Nucleus accumbens (tissue), 56 donors: ENCODE measurements at regions not wholly inside any gene's neighbourhood (a gene's known extent, or its start where the extent isn't known, plus 50 kb on each side); places are given as distances from the start of the nearest gene placed in this dataset.
"Not testable (repeated sequence)": the region's sequence is repeated elsewhere in the genome, so short reads cannot be mapped to it uniquely, and the experiment has no call there.

Experiments used
- DNase-seq, 56 donors: peaks; one replicate each; lab custom pipeline; 2025; lab: John Stamatoyannopoulos, UW

DNA sequence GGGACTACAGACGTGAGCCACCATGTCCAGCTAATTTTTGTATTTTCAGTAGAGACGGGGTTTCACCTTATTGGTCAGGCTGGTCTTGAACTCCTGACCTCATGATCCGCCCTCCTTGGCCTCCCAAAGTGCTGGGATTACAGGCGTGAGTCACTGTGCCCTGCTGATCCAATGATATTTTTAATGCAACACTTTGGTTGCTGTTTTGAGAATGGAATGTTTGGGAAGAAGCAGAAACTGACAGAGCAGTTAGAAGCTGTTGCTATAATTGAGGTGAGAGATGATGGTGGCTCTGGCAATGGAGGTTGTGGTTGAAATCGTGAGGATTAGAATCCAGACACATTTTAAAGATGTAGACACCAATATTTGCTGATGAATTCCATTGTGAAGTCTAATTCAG, 1209.9 kb upstream of the GOT2 start:
- DNase-seq, result not testable (repeated sequence)

DNA sequence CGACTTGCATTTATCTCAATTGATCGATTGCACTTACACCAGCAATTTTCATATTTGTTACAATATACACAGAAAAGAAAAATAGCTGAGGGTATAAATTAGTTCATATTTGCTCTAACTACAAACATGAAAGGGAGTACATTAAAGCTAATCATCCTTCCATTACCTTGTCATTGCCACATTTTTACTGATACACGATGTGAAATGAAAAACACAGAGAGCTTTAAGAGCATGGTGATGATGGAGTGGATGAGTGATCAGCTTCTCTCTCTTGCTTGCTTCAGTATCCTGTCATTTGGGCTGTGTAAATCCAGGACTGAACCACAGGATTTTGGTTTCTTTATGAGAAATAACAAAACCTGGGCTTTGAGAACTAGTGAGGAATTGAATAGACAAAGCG, 1207.5 kb upstream of the GOT2 start:
- no peak for DNase-seq

DNA sequence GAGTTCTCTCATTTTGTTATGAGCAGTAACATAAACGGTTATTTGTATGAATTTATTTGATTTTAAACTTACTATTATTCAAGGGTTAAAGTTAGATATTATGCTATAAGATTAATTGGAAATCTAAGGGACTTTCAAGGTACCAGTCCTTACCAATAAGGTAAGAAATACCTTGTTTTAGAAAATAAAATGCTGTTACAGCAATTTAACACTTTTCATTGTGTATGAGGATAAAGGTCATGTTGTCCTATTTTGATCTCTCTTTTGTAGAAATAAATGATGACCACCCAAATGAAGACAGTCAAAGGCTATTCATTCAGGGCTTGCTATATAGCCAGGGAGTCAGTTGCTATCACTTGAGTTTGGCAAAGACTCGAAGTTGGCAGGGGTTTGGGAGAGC, 1185.9 kb upstream of the GOT2 start:
- no peak for DNase-seq

DNA sequence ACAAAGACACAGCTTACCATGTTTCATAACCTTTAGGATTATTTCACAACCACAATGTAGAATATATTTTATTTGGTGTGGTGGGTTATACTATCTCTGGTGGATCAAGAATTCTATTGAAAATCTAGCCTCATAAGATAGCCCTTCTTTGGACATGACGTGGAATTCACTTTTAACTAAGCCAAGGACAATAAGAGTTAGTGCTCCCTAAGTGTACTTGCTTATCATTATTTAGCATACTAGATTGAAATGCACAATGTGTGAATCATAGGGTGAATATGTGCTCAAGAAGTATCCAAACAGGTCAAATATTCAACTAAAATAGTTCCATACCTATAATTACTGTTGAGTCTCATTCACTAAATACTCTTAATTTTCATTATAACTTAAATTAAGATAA, 1179.5 kb upstream of the GOT2 start:
- DNase-seq, result no peak

DNA sequence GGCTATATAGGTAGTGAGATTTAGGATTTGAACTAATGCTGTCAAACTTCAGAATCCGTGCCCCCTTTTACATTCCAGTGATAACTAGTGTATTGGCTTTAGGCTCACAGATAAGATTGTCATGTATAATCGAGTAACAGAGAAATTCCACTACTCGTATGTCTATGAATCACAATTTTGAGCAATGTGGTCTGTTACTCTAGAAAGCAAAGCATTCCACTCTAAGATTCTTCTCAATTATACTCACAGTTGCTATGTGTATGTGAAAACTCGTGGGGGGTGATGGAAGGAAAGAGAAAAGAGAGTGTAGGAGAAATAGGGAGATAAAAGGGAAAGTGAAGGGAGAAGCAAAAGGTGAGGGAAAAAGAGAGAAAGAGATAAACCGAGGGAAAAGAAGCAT, 1175.1 kb upstream of the GOT2 start:
- no peak for DNase-seq

DNA sequence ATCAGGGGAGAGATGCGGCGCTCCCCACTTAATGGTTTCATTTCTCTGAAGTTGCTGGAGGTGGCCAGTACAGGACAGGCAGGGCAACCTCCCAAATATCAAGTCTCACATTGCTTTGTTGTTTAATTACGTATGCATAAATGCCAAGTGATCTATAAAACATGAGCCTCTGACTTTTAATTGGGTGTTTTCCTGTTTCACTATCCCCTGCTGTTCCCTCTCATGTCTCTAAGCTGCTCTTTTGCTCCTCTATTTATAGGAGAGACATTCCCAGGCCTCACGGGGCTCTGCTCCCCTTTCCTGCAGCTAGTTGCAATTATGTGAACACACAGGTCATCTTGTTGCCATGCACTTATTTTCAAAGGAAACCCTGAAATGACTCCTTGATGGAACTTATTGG, 1173.5 kb upstream of the GOT2 start:
- no peak for DNase-seq

DNA sequence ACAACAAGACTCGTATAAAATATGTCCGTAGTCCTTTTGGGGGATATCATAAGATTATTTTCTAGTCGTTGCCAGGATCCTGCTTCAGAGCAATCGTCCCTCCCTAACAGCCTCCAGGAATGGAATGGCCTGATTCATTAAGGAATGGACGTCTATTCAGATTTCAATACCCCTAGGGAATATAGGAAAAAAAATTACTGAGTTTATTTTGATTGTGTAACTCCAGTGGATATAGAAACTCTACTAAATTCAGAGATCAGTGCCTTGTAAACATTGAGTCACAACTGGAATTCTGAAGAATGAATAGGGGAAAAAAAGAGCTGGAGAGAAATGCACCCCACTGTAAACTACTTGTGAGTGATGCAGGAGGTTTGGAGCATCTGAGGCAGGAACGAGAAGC, 1171.5 kb upstream of the GOT2 start:
- DNase-seq, result no peak

DNA sequence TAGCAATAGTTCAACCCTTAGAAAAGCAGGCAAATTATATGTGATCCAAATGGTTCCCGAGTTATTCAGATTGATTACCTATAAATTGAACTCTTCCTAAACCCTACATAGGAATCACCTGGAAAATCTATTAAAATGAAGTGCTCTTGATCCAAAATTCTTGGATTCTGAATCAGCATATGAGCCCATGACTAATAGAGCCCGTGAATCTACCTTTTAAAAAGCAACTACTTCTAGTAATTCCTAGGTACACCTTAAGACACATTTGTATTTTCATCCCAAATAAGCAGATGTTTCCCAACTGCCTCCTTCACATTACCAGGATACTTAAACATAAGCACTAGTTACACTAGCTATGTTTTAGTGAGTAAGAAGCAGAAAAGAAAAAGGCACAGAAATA, 1171.0 kb upstream of the GOT2 start:
- no peak for DNase-seq

DNA sequence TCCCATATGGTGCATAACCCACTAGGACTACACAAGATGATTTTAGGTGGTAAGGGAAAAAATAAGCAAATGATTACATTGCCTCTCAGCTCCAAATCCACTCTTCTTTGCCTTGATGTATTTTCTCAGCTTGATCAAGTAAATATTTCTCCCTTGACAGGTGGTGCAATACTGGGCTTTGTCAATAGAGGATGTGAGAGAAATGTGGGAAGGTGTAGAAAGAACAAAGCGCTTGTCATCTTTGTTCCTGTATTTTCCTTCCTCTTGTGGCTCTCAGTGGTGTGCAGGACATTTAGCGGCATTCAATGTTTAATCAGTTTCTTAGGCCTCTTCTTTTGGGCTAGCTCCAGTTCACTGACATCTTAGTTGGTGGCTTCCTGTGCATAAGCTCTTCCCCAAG, 1165.8 kb upstream of the GOT2 start:
- DNase-seq, result no peak

DNA sequence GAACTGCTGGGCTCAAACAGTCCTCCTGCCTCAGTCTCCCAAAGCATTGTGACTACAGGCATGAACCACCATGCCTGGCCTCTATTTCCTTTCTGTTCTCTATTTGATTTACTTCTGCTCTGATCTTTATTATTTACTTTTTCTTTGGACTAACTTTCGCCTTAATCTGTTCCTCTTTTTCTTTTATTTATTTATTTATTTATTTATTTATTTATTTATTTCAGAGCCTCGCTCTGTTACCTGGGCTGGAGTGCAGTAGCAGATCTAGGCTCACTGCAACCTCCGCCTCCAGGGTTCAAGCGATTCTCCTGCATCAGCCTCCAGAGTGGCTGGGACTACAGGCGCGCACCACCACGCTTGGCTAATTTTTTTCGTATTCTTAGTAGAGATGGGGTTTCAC, 1158.3 kb upstream of the GOT2 start:
- DNase-seq, result no peak

DNA sequence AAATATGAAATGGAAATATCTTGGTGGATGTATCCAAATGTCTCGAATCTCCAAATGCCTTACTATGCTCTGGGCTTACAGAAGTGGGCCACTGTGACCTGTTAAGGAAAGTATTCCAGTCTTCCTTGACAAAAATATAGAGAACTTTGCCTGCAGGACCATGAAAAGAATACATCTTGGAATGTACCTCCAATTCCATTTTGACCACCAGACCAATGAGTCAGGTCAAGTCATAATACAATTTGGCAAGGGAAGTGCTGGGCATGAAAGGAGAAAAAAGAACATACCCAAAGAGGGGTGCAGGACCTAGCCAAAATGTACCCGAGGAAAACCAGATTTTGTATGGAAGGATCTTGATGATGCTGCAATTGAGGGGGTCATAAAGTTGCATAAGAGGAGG, 1153.7 kb upstream of the GOT2 start:
- no peak for DNase-seq

DNA sequence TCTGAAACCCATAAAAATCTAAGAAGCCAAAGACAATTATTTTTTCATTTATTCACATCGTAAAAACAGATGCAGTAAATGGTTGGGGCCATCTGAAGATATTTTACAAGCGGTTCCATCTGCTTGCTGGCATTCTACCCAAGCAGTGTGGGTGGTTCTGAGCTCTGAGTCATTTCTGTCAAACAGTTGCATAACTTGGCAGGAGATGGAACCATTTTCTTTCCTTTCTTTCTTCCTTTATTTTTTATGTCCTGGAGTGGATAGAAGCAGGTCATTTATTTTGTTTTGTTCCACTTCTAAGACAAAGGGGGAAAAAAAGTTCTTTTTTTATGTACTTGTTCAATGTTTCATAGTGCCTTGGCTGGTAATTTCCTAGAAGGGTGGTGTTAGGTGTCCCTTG, 1151.9 kb upstream of the GOT2 start:
- peak in 12 of 56 donors; percentile 1 to 50 (median 6) for DNase-seq

DNA sequence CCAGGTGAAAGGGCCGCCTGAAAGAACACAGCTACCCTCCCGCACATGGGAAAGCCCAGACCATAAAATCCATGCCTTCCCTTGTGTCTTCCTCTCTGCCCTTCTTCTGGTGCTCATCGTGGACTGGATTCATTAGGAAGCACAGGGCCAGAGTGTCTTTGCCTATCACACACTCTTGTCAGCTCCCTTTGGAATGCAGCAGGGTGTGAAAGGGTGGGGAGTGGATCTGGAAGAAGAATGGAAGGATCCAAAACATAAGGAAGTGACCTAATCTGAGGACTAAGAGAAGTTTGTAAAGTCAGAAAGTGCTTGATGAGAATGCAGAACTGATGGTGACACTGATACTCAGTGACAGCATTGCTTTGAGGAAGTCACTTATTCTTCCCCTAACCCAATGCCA, 1147.3 kb upstream of the GOT2 start:
- DNase-seq, result no peak

DNA sequence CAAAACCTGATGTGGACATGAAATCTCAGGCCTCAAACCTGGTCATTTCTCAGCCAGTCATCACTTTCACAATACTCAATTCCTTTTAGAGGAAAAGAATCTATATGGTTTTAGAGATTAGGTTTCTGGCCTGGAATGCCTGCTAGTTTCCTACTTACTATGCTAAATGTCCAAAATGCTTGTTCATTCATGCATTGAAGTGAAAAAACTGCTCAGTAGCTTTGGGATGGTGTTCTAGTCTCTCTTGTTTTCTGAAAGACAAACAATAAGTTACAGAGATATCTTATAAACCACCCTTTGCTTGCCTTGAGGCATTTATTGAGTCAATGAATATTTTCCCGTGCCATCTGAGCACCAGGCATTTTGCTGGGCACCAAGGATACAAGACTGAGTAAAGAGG, 1146.5 kb upstream of the GOT2 start:
- DNase-seq, result no peak

DNA sequence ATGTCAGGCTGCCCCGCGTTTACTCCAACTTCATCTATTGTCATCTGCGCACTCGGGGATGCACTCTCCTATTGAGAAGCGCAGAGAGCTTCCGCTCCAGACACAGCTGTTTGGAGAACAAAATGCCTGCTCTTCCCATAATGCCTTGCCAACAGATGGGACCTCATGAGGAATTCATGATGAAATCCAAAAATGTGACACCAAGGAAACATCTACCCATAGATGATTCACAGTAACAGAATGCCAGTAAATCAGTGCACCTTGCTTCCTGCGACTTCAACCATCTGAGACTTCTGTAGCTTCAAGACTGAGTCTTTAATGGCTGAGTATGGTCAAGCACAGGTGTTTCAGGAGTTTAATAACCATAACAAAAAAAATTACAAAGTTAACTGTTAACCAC, 1144.9 kb upstream of the GOT2 start:
- no peak for DNase-seq

DNA sequence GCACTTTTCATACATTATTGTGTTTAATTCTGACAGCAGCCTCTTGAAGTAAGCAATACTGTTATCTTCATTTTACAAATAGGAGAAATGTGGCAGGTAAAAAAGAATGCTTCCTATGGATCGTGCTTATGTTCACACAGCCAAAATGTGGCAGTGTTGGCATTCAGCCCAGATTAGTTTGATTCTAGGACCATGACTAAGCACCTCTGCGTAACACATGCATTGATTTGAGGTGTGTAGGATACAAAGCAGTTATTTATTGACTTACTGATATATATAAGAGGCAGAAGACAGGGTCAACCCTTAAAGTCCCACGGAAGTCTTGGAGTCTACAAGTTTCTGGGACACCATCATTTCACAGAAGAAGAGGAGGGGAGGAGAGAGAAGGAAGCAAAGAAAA, 1144.4 kb upstream of the GOT2 start:
- DNase-seq, result no peak

DNA sequence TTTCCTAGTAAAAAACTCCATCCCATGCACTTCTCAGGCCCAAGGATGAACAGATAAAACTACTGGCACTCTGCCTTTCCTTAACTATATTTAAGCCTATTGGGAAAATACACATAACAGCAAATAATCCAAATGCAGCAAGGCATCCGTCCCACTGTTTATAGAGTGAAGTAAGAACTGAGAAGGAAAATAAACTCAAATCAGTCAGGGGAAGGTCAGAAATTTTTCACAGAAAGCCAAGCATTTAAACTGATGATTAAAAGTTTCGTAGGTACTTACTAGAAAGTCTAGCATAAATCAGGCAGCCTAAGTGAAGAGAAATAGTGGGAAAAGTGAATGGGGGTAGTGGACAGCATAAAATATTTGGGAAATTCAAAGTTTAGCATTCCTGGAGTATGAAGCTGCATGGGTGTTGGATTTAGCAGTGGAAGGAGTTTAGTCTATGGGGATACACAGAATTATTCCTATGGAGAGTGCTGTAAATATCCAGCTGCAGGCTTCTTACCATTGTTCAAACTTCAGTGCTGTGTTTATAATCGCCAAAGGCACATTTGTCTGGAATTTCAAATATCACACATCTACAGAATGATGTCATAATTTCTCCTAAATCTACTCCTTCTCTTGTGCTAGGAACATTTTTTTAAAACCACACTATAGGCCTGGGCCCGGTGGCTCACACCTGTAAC, 1131.0 kb upstream of the GOT2 start:
- DNase-seq, result no peak

DNA sequence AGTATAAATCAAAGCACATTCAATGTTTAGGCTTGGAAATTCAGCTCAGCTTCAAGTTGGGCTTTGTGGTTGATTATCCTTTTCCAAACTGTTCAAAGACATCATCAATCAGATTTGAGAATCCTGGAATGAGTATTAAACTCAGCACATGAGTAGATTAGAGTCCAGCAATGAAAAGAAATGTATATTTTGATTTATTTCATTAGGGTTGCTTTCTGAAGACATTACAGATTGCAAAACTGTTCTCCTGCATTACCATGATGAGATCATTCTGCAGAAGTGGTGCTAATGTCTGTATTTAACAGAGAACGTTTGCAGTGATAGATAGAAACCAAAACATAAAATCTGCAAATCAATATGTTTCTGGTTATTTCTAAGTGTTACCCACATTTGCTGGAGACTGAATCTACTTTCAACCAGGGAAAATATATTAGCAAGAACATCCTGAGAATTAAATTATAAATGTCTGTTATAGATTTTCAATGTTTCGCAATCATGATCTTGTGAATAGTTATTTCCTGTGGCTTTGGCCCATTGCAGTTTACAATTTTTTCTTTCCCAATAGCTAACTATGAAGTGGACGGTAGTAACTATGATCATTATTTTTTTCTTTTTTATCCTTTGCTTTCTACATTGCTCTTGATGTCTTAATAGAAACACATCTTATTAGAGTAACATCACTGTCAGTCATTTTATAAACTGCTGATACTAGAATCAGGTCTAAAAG, 1125.7 kb upstream of the GOT2 start:
- DNase-seq, result no peak

DNA sequence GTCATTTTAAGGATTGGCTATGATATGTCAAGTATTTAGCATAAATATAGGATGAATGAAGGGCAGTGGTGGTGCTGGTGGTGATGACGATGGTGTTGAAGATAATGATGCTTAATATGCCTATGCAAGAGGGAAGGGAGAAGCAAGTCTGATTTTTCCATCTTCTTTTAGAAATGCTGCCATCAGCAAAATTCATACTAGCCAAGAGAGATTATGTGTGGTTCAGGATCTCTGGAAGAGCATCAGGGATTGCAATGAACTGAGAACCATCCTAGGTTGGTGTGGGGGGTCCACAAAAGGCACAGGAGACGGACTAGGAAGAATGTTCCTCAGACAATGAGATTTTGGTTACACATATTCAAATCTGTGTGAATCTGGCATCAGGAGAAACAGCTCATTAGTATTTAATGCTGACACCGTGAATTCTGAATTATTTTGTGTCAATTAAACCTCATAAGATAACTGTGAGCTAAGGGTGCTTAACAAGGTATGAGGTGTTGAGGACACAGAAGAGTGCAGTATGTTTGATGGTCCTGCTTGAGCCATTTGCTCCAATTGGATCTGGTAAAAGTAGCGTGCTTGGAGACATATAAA, 1120.8 kb upstream of the GOT2 start:
- no peak for DNase-seq

DNA sequence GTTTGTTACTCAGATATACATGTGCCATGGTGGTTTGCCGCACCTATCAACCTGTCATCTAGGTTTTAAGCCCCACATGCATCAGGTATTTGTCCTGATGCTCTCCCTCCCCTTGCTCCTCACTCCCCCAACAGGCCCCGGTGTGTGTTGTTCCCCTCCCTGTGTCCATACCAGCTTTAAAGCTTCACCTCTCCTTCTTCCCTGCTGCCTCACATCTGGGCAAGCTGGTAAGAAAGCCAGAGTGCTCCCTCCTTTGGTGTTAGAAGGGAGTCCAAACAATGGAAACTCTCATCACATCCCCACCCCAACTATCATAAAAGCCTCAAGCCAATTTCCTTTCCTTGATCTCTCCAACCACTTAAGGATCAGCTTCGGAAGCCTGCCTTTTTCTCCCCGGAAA, 1115.6 kb upstream of the GOT2 start:
- no peak for DNase-seq

DNA sequence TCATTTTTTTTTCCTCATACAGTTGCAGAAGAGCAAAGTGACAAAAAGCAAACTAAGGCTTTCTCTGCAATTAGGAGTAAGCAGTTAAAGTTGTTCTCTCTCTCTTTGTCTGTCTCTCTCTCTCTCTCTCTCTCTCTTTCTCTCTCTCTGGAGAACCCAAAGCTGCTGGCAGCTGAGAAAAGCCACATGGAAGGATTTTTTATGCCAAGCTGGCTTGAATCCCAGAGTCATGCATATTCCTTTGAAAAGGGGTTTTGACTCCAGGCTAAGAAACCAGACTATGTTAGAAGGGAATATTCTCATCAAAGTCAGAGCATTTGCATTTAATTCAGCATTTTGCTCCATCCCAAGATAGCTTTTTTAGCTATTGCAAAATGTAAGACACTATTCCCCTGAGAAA, 1114.2 kb upstream of the GOT2 start:
- DNase-seq, result peak in 32 of 56 donors; percentile 0 to 67 (median 14)

DNA sequence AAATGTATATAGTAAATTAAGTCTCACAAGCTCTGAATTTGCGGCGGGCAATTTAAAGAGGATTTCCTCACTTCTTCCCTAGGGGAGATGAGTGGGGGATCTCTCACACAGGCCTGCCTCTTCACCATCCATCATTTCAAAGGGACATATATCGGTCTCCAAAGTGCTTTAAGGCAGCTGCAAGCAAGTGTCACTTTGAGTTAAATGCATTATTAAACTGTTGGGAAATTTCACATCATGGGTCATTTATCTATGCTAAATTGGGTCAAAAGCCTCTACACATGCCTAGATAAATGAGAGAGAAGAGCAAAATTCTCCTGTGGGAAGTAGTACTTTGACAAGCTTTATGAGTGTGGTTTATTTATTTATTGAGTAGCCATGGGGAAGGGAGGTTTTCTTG, 1106.1 kb upstream of the GOT2 start:
- no peak for DNase-seq
